IMR-90 (cell line): ENCODE measurements at regions not wholly inside any gene's neighbourhood (a gene's known extent, or its start where the extent isn't known, plus 50 kb on each side); places are given as distances from the start of the nearest gene placed in this dataset.

Source experiments
- ATAC-seq: fragments of 200-7000 bp; cut with Tn5 transposase; 2 replicates; pipeline ENCODE4 v1.9.1; 2020; ENCODE audit warnings: low read depth, mild to moderate bottlenecking, moderate library complexity
- BruUV-seq: library from RNA; stranded (reverse); fragments of 400-500 nt; replicated peaks from 2 replicates; lab custom pipeline; 2021; lab: Mats Ljungman, UMichigan
- CTCF ChIA-PET: fragments of 300-600 bp; formaldehyde crosslinking; extraction: SDS; loops from one replicate; lab custom pipeline; 2021; ENCODE audit warnings: antibody characterized with exemption; lab: Yijun Ruan, JAX
- POLR2A ChIA-PET: fragments of 300-600 bp; sonication (Branson Sonifier 250); formaldehyde crosslinking; loops from one replicate; lab custom pipeline; 2022; ENCODE audit warnings: antibody characterized with exemption; ENCODE audit not compliant: unreplicated experiment; lab: Charles Lee
- DNase-seq: peaks from one replicate; pipeline ENCODE4 v3.0.0; 2013
- H2AFZ ChIP-seq: replicated peaks from 2 replicates; pipeline ENCODE3; 2013; ENCODE audit warnings: low read length, mild to moderate bottlenecking; ENCODE audit not compliant: poor library complexity
- H2AK5ac ChIP-seq: 2 replicates; pipeline ENCODE4 v1.6.1; 2013; ENCODE audit warnings: low read depth, low read length, inconsistent platforms
- H2AK9ac ChIP-seq: replicated peaks from 2 replicates; pipeline ENCODE3; 2013; ENCODE audit warnings: mild to moderate bottlenecking, low read depth, low read length, moderate library complexity; ENCODE audit not compliant: poor library complexity
- H2BK120ac ChIP-seq: 2 replicates; pipeline ENCODE4 v1.6.1; 2013; ENCODE audit warnings: low read depth, low read length, inconsistent platforms
- H2BK15ac ChIP-seq: 3 replicates; pipeline ENCODE4 v1.6.1; 2013; ENCODE audit warnings: low read depth, low read length, inconsistent platforms
- H2BK20ac ChIP-seq: 2 replicates; pipeline ENCODE4 v1.6.1; 2013; ENCODE audit warnings: low read depth, mild to moderate bottlenecking, inconsistent platforms, low read length, moderate library complexity
- H2BK5ac ChIP-seq: 2 replicates; pipeline ENCODE4 v1.6.1; 2013; ENCODE audit warnings: mild to moderate bottlenecking, low read depth, low read length, inconsistent platforms; ENCODE audit not compliant: poor library complexity, severe bottlenecking
- H3K14ac ChIP-seq: replicated peaks from 2 replicates; pipeline ENCODE4 v1.6.1; 2013; ENCODE audit warnings: low read depth, low read length, inconsistent platforms
- H3K18ac ChIP-seq: 2 replicates; pipeline ENCODE4 v1.6.1; 2013; ENCODE audit warnings: low read depth, low read length, control low read depth
- H3K23ac ChIP-seq: 2 replicates; pipeline ENCODE4 v1.6.1; 2013; ENCODE audit warnings: low read depth, low read length, inconsistent platforms
- H3K27ac ChIP-seq: 2 replicates; pipeline ENCODE4 v1.5.1; 2013; ENCODE audit warnings: mild to moderate bottlenecking, control low read depth, low read length; ENCODE audit not compliant: insufficient read depth
- H3K27me3 ChIP-seq: 2 replicates; pipeline ENCODE4 v1.6.1; 2013; ENCODE audit warnings: low read length; ENCODE audit not compliant: control insufficient read depth, insufficient read depth
- H3K36me3 ChIP-seq: 2 replicates; pipeline ENCODE4 v1.6.1; 2013; ENCODE audit warnings: low read length, mixed read lengths; ENCODE audit not compliant: control insufficient read depth, insufficient read depth
- H3K4ac ChIP-seq: 2 replicates; pipeline ENCODE4 v1.6.1; 2013; ENCODE audit warnings: low read depth, low read length, inconsistent platforms
- H3K4me1 ChIP-seq: 2 replicates; pipeline ENCODE4 v1.6.1; 2013; ENCODE audit warnings: low read length, mixed read lengths; ENCODE audit not compliant: control insufficient read depth, insufficient read depth
- H3K4me2 ChIP-seq: 2 replicates; pipeline ENCODE4 v1.6.1; 2013; ENCODE audit warnings: low read depth, mild to moderate bottlenecking, control low read depth, low read length, moderate library complexity
- H3K4me3 ChIP-seq: 2 replicates; pipeline ENCODE4 v1.5.1; 2013; ENCODE audit warnings: low read depth, mild to moderate bottlenecking, control low read depth, low read length, moderate library complexity; ENCODE audit not compliant: insufficient read depth
- H3K56ac ChIP-seq: 2 replicates; pipeline ENCODE4 v1.6.1; 2013; ENCODE audit warnings: low read length, inconsistent platforms; ENCODE audit not compliant: insufficient read depth; ENCODE audit errors: extremely low read depth
- H3K79me1 ChIP-seq, 2 experiments: 2 replicates each; pipeline ENCODE4 v1.6.1; 2013; ENCODE audit warnings: low read length in 2 of 2, inconsistent platforms in 1 of 2, low read depth in 1 of 2
- H3K9ac ChIP-seq: 2 replicates; pipeline ENCODE4 v1.6.1; 2013; ENCODE audit warnings: low read depth, low read length, control low read depth
- H3K9me1 ChIP-seq: 2 replicates; pipeline ENCODE4 v1.6.1; 2013; ENCODE audit warnings: low read length, inconsistent platforms; ENCODE audit not compliant: insufficient read depth
- H3K9me3 ChIP-seq: 2 replicates; pipeline ENCODE4 v1.6.1; 2013; ENCODE audit warnings: low read length; ENCODE audit not compliant: control insufficient read depth, insufficient read depth
- H4K20me1 ChIP-seq: 2 replicates; pipeline ENCODE4 v1.6.1; 2013; ENCODE audit warnings: low read length, inconsistent platforms; ENCODE audit not compliant: insufficient read depth
- H4K5ac ChIP-seq: 2 replicates; pipeline ENCODE4 v1.6.1; 2013; ENCODE audit warnings: mild to moderate bottlenecking, low read depth, low read length, control low read depth
- H4K8ac ChIP-seq, 2 experiments: 2 replicates each; pipeline ENCODE4 v1.6.1; 2013; ENCODE audit warnings: low read depth in 2 of 2, low read length in 2 of 2, control low read depth in 1 of 2, inconsistent platforms in 1 of 2
- H4K91ac ChIP-seq: 2 replicates; pipeline ENCODE4 v1.6.1; 2013; ENCODE audit warnings: low read depth, low read length, inconsistent platforms; ENCODE audit not compliant: insufficient read depth
- BHLHE40 ChIP-seq: fragments of 150-350 bp; IDR thresholded peaks from 2 replicates; pipeline ENCODE4 v1.6.1; 2016; ENCODE audit warnings: mild to moderate bottlenecking, low read depth, low read length
- CEBPB ChIP-seq: IDR thresholded peaks from 2 replicates; pipeline ENCODE4 v1.6.1; 2012; ENCODE audit warnings: low read depth, low read length, improper control_type of control experiment
- FOS ChIP-seq: fragments of 150-350 bp; IDR thresholded peaks from 2 replicates; pipeline ENCODE4 v1.6.1; 2016; ENCODE audit warnings: low read depth, low read length
- MAFK ChIP-seq: IDR thresholded peaks from 2 replicates; pipeline ENCODE4 v1.6.1; 2012; ENCODE audit warnings: low read depth, low read length, improper control_type of control experiment
- MAZ ChIP-seq: IDR thresholded peaks from 2 replicates; pipeline ENCODE4 v1.6.1; 2012; ENCODE audit warnings: low read depth, mild to moderate bottlenecking, low read length, improper control_type of control experiment, moderate library complexity, borderline replicate concordance
- POLR2A ChIP-seq: IDR thresholded peaks from 2 replicates; pipeline ENCODE4 v1.6.1; 2012; ENCODE audit warnings: mild to moderate bottlenecking, low read depth, low read length
- RCOR1 ChIP-seq: IDR thresholded peaks from 2 replicates; pipeline ENCODE4 v1.6.1; 2012; ENCODE audit warnings: mild to moderate bottlenecking, low read length, improper control_type of control experiment; ENCODE audit not compliant: insufficient replicate concordance
- SMC3 ChIP-seq: fragments of 150-350 bp; IDR thresholded peaks from 2 replicates; pipeline ENCODE4 v1.6.1; 2016; ENCODE audit warnings: low read depth, mild to moderate bottlenecking, antibody characterized with exemption, low read length, moderate library complexity
- USF2 ChIP-seq: fragments of 150-350 bp; IDR thresholded peaks from 2 replicates; pipeline ENCODE4 v1.6.1; 2017; ENCODE audit warnings: mild to moderate bottlenecking, antibody characterized with exemption, low read length, low read depth
- WGBS, 2 experiments: methylation state at CpG; one replicate each; pipeline versions ENCODE4 v1.1.5 to v1.1.7; 2013; ENCODE audit warnings: missing lambda C conversion rate in 2 of 2; ENCODE audit not compliant: insufficient read length in 1 of 2; ENCODE audit errors: extremely low coverage in 2 of 2; 5-methylcytosine and 5-hydroxymethylcytosine counted together
- dilution Hi-C: fragments of 300-500 bp; cut with HindIII; formaldehyde crosslinking; loops from one replicate; pipeline ENCODE4 v1.14.3; 2018; ENCODE audit warnings: low sequenced_read_pairs; ENCODE audit not compliant: unreplicated experiment
- in situ Hi-C: fragments of 300-500 bp; cut with MboI; formaldehyde crosslinking; loops from 3 replicates; pipeline ENCODE4 v1.14.3; 2019; ENCODE audit warnings: low sequenced_read_pairs, inconsistent platforms, mixed read lengths
- intact Hi-C: fragments of 100-400 bp; cut with micrococcal nuclease; formaldehyde crosslinking; loops from 2 replicates; pipeline ENCODE4 v1.10.0; 2022
- TF ChIP-seq, protein P1 (sequence below): conservative IDR thresholded peaks from 2 replicates; pipeline ENCODE4 v1.5.1; 2012; ENCODE audit warnings: mild to moderate bottlenecking, low read depth, low read length, improper control_type of control experiment

DNA sequence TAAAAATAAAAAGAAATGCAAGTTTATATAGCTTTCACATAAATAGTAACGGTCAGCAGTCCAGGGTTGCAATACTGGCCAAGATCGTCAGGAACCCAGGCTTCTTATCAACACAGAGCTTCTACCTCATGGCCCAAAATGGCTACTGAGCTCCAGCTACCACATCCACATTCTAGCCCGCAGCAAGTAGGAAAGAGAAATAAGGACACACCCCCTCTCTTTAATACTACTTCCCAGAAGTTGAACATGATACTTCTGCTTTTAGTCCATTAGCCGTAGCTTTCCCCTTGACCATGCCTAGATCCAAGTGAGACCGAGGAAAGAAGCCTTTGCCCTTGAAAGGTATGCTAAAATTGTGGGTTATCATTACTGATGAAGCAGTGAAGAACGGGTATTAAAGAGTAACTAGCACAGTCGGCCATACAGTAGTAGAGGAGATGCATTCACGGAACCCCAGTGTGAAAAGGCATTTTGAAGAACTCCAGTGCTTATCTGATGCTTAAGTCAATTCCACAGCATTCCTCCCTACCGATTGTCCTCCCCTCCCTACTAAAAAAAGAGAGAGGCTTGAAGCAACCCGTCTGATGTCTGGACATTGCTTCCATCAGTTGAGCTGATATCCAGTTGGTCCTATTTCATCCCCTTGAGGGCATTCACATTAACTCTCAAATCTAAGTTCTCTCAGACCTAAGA lies 226.9 kb upstream of the RREB1 start:
- H3K4me2 ChIP-seq = no peak overlapping the region
- no peak overlapping the region for H2BK15ac ChIP-seq
- no peak overlapping the region for H3K4me3 ChIP-seq
- in situ Hi-C loops = no loop called here
- H3K9me1 ChIP-seq = no peaks in the 10 kb centered on the region
- intact Hi-C loops = no loop called here
- H3K4ac ChIP-seq = no peak overlapping the region
- CTCF ChIA-PET = no interaction called here
- no peak overlapping the region for H3K56ac ChIP-seq
- no peak for ATAC-seq
- H2AK9ac ChIP-seq = no peak overlapping the region
- H3K4me1 ChIP-seq = peaks cover 3% of the 10 kb centered on the region; the same call in 1 of the 2 replicates
- no peaks in the 10 kb centered on the region for H4K20me1 ChIP-seq
- H3K9me3 ChIP-seq = no peaks in the 10 kb centered on the region
- H2AFZ ChIP-seq = no peak overlapping the region
- no peak overlapping the region for H2AK5ac ChIP-seq
- no peak for DNase-seq
- no peak overlapping the region for H3K14ac ChIP-seq
- no peak overlapping the region for H2BK20ac ChIP-seq
- H4K8ac ChIP-seq = no peak overlapping the region
- dilution Hi-C loops = no loop called here
- no peak overlapping the region for H2BK120ac ChIP-seq
- no peak overlapping the region for H3K23ac ChIP-seq
- H3K27me3 ChIP-seq = no peaks in the 10 kb centered on the region
- no TSS peak for BruUV-seq
- WGBS, 2 experiments = 33% methylated on average over 1 of the region's 10 CpGs; no CpG with 5 or more reads in 1 of the 2 experiments
- no peaks in the 10 kb centered on the region for H3K36me3 ChIP-seq
- H3K27ac ChIP-seq = no peak overlapping the region
- no peaks in the 10 kb centered on the region for H3K79me1 ChIP-seq
- H3K9ac ChIP-seq = no peak overlapping the region
- H4K91ac ChIP-seq = no peak overlapping the region
- H3K18ac ChIP-seq = no peak overlapping the region
- POLR2A ChIA-PET = no interaction called here
- H4K5ac ChIP-seq = no peak overlapping the region
- TF ChIP-seq, protein P1, sequence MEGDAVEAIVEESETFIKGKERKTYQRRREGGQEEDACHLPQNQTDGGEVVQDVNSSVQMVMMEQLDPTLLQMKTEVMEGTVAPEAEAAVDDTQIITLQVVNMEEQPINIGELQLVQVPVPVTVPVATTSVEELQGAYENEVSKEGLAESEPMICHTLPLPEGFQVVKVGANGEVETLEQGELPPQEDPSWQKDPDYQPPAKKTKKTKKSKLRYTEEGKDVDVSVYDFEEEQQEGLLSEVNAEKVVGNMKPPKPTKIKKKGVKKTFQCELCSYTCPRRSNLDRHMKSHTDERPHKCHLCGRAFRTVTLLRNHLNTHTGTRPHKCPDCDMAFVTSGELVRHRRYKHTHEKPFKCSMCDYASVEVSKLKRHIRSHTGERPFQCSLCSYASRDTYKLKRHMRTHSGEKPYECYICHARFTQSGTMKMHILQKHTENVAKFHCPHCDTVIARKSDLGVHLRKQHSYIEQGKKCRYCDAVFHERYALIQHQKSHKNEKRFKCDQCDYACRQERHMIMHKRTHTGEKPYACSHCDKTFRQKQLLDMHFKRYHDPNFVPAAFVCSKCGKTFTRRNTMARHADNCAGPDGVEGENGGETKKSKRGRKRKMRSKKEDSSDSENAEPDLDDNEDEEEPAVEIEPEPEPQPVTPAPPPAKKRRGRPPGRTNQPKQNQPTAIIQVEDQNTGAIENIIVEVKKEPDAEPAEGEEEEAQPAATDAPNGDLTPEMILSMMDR = no peak
- TF ChIP-seq FOS = no peak
- TF ChIP-seq SMC3 = no peak
- TF ChIP-seq BHLHE40 = no peak
- TF ChIP-seq USF2 = no peak
- no peak for TF ChIP-seq MAFK
- no peak for TF ChIP-seq RCOR1
- TF ChIP-seq CEBPB = no peak
- no peak for TF ChIP-seq MAZ
- TF ChIP-seq POLR2A = no peak
- H2BK5ac ChIP-seq = no peak overlapping the region
